ENCODE measurements at regions not wholly inside any gene's neighbourhood (a gene's known extent, or its start where the extent isn't known, plus 50 kb on each side); places are given as distances from the start of the nearest gene placed in this dataset.

DNA sequence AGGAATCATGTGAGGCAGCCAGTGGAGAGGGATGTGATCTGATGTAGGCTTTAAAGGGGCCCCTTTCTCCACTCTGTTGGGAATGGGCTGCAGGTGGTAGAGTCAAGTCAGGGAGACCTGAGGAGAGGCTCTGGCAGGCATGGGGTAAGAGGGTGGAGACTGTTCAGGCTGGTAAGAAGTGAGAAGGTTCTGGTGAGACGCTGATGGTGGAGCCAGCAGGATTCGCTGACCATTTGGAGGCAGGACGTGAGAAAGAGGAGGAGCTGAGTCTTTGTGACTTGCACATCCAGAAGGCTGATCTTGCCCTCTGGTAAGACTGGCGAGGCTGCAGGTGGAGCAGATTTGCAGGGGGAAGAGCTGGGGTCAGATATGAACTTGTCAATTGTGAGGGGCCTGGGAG is 248.0 kb downstream of the NSG2 start:
- no peak for FAIRE-seq
- no peak for DNase-seq (ENCODE audit: insufficient read length)
- TF ChIP-seq POLR2A (IDR thresholded peaks at IDR 0.05; ENCODE audit: low read depth, low read length) (no peak), TAF1 (IDR thresholded peaks at IDR 0.05; ENCODE audit: borderline replicate concordance, low read depth, low read length) (no peak), POLR2AphosphoS5 (IDR thresholded peaks at IDR 0.05; ENCODE audit: low read depth, low read length) (no peak)

DNA sequence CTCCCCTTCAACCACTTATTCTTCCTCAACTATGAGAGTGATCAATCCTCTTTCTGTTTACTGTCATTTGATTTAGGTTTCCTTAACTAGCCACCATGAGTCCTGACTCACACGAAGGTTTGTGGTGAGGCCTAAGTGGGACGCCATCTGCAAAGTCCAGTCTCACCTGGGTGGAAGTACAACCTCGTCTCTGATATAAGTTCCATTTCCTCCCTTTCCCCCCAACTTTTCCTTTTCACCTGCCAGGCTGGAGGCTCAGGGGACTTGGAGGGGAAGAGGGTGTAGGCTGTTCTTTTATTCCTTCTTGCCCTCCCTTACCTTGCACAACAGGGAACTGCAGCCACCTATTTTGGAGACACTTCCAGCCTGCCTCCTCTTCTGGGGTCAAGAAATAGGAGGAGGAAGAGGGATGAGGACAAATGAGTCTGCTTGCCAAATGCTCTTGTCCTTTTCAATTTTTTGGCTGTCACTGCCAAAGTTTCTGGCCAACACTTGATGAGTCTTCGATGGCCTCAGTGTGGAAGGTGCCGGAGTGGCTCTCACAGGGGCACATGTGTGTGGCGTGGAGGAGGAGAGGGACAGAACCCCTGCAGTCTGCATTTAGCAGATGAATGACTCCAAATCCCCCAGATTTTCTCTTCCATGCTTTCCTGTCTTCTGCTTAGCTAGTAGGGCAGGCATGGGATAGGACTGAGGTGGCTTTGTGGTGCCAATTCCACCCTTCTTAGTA is 249.6 kb downstream of the NSG2 start:
- TF ChIP-seq TAF1 (IDR thresholded peaks at IDR 0.05; ENCODE audit: borderline replicate concordance, low read depth, low read length) = no peak
- no peak for TF ChIP-seq POLR2A (IDR thresholded peaks at IDR 0.05; ENCODE audit: low read depth, low read length)
- no peak for TF ChIP-seq POLR2AphosphoS5 (IDR thresholded peaks at IDR 0.05; ENCODE audit: low read depth, low read length)
- FAIRE-seq (no peak), DNase-seq (ENCODE audit: insufficient read length) (no peak)

DNA sequence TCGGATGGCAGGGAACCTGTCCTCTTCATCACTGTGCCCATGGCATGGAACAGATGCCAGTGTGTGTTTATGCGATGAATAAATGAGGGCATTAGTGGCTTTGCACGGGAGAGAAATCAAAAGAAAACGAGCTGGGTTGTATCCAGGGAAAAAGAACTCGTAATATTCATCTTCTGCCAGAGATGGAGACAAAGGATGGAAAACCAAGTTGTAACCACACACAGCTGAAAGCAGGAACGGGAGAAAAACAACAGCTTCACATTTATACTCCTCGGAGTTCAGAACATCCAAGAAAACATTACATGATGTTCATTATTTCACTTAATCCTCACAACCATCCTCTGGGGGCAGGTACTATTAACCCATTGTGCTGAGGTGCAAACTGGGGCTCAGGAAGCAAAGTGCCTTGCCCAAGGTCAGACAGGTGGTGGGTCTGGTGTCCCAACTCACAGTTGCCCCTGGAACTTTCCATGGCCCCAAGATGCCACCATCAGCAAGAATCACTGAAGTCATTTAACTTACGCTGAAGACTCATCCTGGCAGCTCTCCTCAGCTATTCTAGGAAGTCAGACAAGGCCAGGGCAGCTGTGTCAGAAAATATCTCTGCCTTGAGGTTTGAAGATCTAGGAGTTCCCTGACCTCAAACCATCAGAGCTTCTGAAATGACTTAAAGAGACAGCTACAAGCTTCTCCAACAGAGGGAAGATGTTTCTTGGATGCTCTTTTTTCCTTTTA is 250.4 kb downstream of the NSG2 start:
- DNase-seq (ENCODE audit: insufficient read length) (no peak), FAIRE-seq (no peak)
- no peak for TF ChIP-seq TAF1 (IDR thresholded peaks at IDR 0.05; ENCODE audit: borderline replicate concordance, low read depth, low read length)
- no peak for TF ChIP-seq POLR2A (IDR thresholded peaks at IDR 0.05; ENCODE audit: low read depth, low read length)
- no peak for TF ChIP-seq POLR2AphosphoS5 (IDR thresholded peaks at IDR 0.05; ENCODE audit: low read depth, low read length)

DNA sequence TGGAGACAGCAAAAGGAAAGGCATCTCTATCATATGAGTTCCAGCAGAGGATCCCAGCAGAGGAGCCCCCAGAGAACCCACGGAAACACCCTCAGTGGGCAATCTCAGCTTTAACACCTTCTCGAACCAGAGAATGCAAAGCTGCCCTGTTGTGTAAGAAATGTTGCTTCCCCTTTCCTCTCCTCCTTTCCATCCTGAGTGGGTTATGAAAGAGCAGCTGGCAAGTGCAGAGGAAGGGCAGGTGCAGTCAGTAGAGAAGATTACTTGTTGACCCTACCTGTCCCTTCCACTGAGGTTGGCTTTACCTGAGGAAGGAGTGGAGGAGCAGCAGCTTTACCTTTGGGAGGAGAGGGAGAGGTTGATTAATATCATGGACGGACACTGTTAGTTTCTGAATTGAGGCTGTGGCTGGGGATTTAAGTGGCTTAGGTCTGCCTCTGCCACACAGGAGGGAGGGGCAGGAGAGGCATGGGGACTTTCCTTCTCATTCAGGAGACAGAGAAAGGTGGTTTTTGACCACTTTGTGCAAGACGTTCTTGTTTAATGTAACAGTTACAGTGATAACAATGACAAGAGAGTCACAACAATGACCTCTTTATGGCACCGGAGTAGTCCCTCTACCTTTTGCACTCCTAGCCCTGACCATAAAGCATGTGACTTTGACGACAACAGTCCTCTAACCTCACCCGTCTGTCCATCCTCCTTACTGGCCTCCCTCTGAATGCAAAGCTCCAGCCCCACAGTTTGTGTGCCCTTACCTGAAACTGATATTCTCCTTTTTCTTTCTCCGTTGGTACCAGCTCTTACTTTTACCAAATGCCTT is 254.8 kb downstream of the NSG2 start:
- no peak for DNase-seq (ENCODE audit: insufficient read length)
- TF ChIP-seq POLR2A (IDR thresholded peaks at IDR 0.05; ENCODE audit: low read depth, low read length) (no peak), POLR2AphosphoS5 (IDR thresholded peaks at IDR 0.05; ENCODE audit: low read depth, low read length) (no peak), TAF1 (IDR thresholded peaks at IDR 0.05; ENCODE audit: borderline replicate concordance, low read depth, low read length) (no peak)
- FAIRE-seq = no peak

DNA sequence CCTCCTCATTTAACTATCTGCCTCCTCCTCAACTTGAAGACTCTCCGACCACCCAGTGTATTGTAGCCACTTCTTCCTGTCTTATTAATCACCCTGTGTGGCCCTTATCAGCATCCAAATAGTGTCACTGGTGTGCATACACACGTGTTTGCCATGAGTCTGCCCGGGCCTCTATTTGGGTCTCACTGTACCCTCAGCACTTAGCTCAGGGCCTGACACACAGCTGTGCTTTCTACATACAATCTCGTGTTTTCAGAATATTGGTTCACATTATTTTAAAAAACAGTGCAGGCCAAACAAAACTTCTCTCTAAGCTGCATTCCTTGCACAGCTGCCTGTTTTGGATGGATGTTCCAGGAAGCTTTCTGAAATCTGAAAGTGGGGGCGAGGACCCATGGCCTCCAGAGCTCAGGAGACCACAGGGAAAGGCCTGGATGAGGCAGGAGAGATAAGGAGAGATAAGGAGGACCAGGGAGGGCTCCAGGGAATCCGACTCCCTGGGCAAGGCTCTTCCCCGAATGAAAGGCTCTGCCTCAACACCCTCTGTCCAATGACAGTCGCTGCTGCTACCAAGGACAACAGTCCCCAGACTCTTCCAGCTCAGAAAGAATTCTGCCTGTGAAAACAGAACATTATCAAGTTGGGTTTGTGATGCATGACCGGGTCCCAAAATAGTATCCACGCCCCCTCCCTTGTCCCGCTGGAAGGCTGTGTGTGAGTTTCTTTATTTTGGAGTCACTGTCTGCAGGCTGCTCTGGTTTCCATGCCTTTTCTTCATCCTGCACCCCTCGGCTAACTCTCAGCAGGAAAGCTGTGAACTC is 255.6 kb downstream of the NSG2 start:
- DNase-seq (ENCODE audit: insufficient read length) = no peak
- FAIRE-seq = no peak
- TF ChIP-seq TAF1 (IDR thresholded peaks at IDR 0.05; ENCODE audit: borderline replicate concordance, low read depth, low read length) (no peak), POLR2AphosphoS5 (IDR thresholded peaks at IDR 0.05; ENCODE audit: low read depth, low read length) (no peak), POLR2A (IDR thresholded peaks at IDR 0.05; ENCODE audit: low read depth, low read length) (no peak)

DNA sequence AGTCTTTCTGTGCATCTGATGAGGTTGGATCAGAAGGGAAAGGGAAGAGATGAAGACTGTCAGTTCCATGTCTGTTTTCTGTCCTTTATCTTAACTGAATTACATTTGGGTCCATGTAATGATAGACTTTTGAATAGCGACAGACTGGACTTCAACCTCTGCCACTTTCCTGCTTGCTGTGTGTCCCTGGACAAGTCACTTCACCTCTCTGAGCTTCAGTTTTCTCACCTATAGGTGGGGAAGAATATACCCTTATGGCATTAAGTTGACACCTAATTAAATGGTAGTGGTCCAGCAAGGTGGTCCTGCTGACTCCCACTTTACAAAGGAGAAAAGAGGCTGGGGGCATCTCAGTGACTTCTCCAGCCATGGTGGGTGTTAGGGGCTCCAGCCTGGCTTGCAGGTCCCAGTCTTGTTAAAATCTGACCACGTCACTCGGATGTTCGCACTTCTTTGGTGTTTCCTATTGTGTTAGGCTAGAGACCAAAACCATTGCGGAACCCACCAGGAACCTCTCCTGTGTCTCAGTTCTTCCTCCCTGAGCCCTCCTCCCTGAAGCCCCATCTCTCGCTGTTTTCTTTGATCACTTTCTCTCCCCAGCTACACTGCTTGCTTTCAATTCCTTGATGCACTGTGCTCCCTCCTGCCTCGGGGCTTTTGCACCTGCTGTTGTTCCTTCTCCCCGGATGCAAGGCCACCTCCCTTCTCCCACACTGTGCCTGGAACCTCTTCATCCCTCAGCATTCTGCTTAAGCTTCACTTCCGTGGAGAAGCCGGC is 256.5 kb downstream of the NSG2 start:
- TF ChIP-seq TAF1 (IDR thresholded peaks at IDR 0.05; ENCODE audit: borderline replicate concordance, low read depth, low read length) (no peak), POLR2AphosphoS5 (IDR thresholded peaks at IDR 0.05; ENCODE audit: low read depth, low read length) (no peak), POLR2A (IDR thresholded peaks at IDR 0.05; ENCODE audit: low read depth, low read length) (no peak)
- DNase-seq (ENCODE audit: insufficient read length) (no peak), FAIRE-seq (no peak)

DNA sequence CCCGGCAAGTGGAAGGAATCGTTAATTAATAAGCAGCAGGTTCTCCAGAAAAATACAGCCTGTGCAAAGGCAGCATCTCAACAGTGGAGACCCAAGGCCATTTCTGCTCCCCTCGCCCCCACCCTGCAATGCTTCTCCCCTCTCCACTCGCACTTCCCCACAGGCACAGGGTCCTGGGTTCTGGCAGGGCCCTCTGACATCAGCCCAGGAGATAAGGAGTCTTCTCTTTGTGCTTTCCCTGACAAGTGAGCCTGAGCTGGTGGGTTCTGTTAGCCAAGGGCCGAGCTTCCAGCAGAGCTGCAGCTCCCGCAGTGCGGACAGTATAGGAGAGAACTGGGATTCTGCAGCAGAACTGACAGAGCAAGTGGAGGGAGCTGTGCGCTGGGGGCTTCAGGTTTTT is 257.5 kb downstream of the NSG2 start:
- FAIRE-seq (no peak), DNase-seq (ENCODE audit: insufficient read length) (no peak)
- TF ChIP-seq POLR2AphosphoS5 (IDR thresholded peaks at IDR 0.05; ENCODE audit: low read depth, low read length) (no peak), TAF1 (IDR thresholded peaks at IDR 0.05; ENCODE audit: borderline replicate concordance, low read depth, low read length) (no peak), POLR2A (IDR thresholded peaks at IDR 0.05; ENCODE audit: low read depth, low read length) (no peak)

DNA sequence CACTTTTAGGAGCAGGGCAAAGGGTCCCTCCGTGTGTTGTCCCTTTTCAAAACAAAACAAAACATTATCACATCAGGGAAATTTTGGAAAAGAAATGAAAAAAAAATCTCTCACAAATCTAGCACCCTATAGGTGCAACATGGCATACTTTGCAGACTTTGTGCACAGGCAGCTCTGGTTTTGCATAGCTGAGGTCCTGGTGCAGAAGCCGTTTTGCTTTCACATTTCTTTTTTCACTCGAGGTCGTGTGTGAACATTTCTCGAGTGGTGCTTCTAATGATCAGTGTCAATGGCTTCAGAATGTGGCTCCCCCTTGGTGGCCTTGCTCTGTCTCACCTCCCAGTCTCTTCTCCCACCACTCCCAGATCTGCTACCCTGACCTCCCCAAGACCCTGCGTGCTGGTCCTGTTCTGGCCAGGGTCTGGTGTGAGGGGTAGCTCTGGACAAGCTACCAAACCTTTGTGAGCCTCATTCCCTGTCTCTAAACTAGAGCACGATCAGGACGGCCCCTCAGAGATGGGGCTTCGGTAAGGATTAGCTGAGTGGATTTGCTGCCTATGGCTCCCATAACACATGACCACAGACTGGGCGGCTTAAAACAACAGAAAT is 258.0 kb downstream of the NSG2 start:
- FAIRE-seq (no peak), DNase-seq (ENCODE audit: insufficient read length) (no peak)
- TF ChIP-seq TAF1 (IDR thresholded peaks at IDR 0.05; ENCODE audit: borderline replicate concordance, low read depth, low read length) (no peak), POLR2A (IDR thresholded peaks at IDR 0.05; ENCODE audit: low read depth, low read length) (no peak), POLR2AphosphoS5 (IDR thresholded peaks at IDR 0.05; ENCODE audit: low read depth, low read length) (no peak)

DNA sequence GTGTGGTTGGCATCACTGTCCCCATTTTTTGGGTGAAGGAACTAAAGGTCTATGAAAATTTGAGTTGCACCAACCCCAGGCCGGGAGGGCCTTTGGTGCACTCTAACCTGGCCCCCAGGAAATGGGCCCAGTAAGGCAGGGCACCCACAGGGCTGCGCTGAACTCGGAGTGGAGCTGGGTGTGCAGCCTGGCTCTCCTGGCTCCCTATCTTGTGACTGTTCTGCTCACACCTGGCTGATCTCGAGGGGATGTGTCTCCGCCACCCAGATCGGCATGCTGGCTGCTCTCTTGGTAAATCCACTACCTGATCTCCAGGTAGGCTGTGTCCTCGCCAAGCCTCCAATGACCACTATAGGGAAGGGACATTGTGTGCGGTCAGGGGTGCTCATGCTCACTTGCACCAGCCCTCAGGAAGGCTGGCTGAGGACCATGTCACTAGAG is 259.8 kb downstream of the NSG2 start:
- FAIRE-seq = no peak

More for the DNA sequence above, 259.8 kb downstream of the NSG2 start:
- no peak for DNase-seq (ENCODE audit: insufficient read length)
- TF ChIP-seq POLR2A (IDR thresholded peaks at IDR 0.05; ENCODE audit: low read depth, low read length) (no peak), TAF1 (IDR thresholded peaks at IDR 0.05; ENCODE audit: borderline replicate concordance, low read depth, low read length) (no peak), POLR2AphosphoS5 (IDR thresholded peaks at IDR 0.05; ENCODE audit: low read depth, low read length) (no peak)

Measured in GM12892 (cell line).